ENCODE measurements at regions not wholly inside any gene's neighbourhood (a gene's known extent, or its start where the extent isn't known, plus 50 kb on each side); places are given as distances from the start of the nearest gene placed in this dataset.

DNA sequence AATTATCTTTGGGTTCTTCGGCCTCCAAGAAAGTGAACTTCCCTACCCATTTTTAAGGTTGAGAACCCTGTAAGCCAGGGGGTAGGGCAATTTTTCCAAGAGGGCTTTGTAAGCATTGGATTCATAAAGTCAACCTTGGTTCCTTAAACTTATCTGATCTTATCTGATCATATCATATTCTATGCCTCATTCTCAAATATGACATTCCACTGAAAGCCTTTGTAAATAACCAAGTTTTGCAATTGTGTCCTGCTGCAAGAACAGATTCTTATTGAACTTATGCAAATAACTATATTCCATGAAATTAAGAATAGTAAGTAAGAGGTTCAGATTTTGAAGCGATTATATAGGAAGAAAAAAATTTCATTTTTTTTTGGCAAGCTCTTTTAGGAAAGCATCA is 649.5 kb downstream of the LRRC70 start:
- TF ChIP-seq FOXM1 (IDR thresholded peaks at IDR 0.05; ENCODE audit: borderline replicate concordance, low read depth) = no peak
- TF ChIP-seq, protein P1, sequence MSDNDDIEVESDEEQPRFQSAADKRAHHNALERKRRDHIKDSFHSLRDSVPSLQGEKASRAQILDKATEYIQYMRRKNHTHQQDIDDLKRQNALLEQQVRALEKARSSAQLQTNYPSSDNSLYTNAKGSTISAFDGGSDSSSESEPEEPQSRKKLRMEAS (IDR thresholded peaks at IDR 0.05) = no peak
- TF ChIP-seq CEBPB (IDR thresholded peaks at IDR 0.05) = no peak
- TF ChIP-seq TAF1 (IDR thresholded peaks at IDR 0.05; ENCODE audit: low read depth) = no peak
